GM12892 (cell line): ENCODE measurements at regions not wholly inside any gene's neighbourhood (a gene's known extent, or its start where the extent isn't known, plus 50 kb on each side); places are given as distances from the start of the nearest gene placed in this dataset.

Experiments used
- POLR2A ChIP-seq: IDR thresholded peaks from 2 replicates; pipeline ENCODE4 v1.6.1; 2011; ENCODE audit warnings: low read depth, low read length, control low read depth
- POLR2AphosphoS5 ChIP-seq: IDR thresholded peaks from 2 replicates; pipeline ENCODE4 v1.6.1; 2011; ENCODE audit warnings: low read depth, low read length, control low read depth

DNA sequence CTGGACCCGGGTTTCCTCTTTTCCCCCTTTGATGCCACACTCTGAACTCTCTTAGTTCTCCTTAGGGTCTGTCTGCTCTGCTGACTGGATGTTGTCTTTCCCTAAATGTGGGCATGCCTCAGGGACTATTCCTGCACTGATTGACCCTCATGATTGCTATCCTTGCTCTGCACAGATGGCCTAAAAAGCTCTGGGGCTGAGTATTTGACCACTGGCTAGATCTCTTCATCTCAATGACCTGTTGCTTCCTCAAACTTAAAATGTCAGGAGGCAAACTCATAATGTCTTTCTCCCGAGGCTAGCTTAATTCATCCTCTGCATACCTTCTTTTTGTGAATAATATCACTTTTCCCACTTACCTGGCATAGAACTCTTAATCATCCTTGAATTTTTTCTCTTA is 157.4 kb downstream of the GATB start:
- no peak for TF ChIP-seq POLR2AphosphoS5
- no peak for TF ChIP-seq POLR2A
